ENCODE measurements at regions not wholly inside any gene's neighbourhood (a gene's known extent, or its start where the extent isn't known, plus 50 kb on each side); places are given as distances from the start of the nearest gene placed in this dataset.

GRCh38 chr18:78895207-78896001, 84.2 kb upstream of the SALL3 start:
- Histone ChIP-seq H3K4me1 (ENCODE audit: control insufficient read depth in 3 of 3, insufficient read depth in 3 of 3, low read length in 3 of 3) (no peaks in the 10 kb centered on the region), H3K36me3 (ENCODE audit: control insufficient read depth in 3 of 3, insufficient read depth in 3 of 3, low read length in 3 of 3) (no peaks in the 10 kb centered on the region), H3K9ac (ENCODE audit: low read depth in 1 of 3, low read length in 3 of 3) (no peak overlapping the region), H3K27ac (ENCODE audit: low read depth, low read length) (no peak overlapping the region), H3K27me3 (ENCODE audit: control insufficient read depth in 3 of 3, insufficient read depth in 3 of 3, low read length in 3 of 3) (no peaks in the 10 kb centered on the region), H3K9me3 (ENCODE audit: control insufficient read depth in 3 of 3, low read length in 3 of 3) (peaks cover 2 to 6% (median 5%) of the 10 kb centered on the region in 3 donors), H3K4me3 (ENCODE audit: low read length in 3 of 3) (no peak overlapping the region)

GRCh38 chr18:78896111-78896905, 83.3 kb upstream of the SALL3 start:
- H3K27me3 ChIP-seq (ENCODE audit: control insufficient read depth in 3 of 3, insufficient read depth in 3 of 3, low read length in 3 of 3), result no peaks in the 10 kb centered on the region
- H3K27ac ChIP-seq (ENCODE audit: low read depth, low read length), result no peak overlapping the region
- no peak overlapping the region for H3K4me3 ChIP-seq (ENCODE audit: low read length in 3 of 3)
- H3K9me3 ChIP-seq (ENCODE audit: control insufficient read depth in 3 of 3, low read length in 3 of 3), result peaks cover 0 to 6% (median 5%) of the 10 kb centered on the region in 3 donors
- no peaks in the 10 kb centered on the region for H3K4me1 ChIP-seq (ENCODE audit: control insufficient read depth in 3 of 3, insufficient read depth in 3 of 3, low read length in 3 of 3)
- no peak overlapping the region for H3K9ac ChIP-seq (ENCODE audit: low read depth in 1 of 3, low read length in 3 of 3)
- H3K36me3 ChIP-seq (ENCODE audit: control insufficient read depth in 3 of 3, insufficient read depth in 3 of 3, low read length in 3 of 3), result no peaks in the 10 kb centered on the region

GRCh38 chr18:78898066-78898465, 81.6 kb upstream of the SALL3 start:
- H3K36me3 ChIP-seq (ENCODE audit: control insufficient read depth in 3 of 3, insufficient read depth in 3 of 3, low read length in 3 of 3), result no peaks in the 10 kb centered on the region
- peaks cover 0 to 7% (median 5%) of the 10 kb centered on the region in 3 donors for H3K9me3 ChIP-seq (ENCODE audit: control insufficient read depth in 3 of 3, low read length in 3 of 3)
- H3K4me1 ChIP-seq (ENCODE audit: control insufficient read depth in 3 of 3, insufficient read depth in 3 of 3, low read length in 3 of 3), result no peaks in the 10 kb centered on the region
- no peak overlapping the region for H3K4me3 ChIP-seq (ENCODE audit: low read length in 3 of 3)
- no peak overlapping the region for H3K27ac ChIP-seq (ENCODE audit: low read depth, low read length)
- H3K9ac ChIP-seq (ENCODE audit: low read depth in 1 of 3, low read length in 3 of 3), result no peak overlapping the region
- peaks cover 0 to 8% (median 4%) of the 10 kb centered on the region in 3 donors for H3K27me3 ChIP-seq (ENCODE audit: control insufficient read depth in 3 of 3, insufficient read depth in 3 of 3, low read length in 3 of 3)

- Histone ChIP-seq H3K27ac (ENCODE audit: low read depth, low read length) (no peak overlapping the region), H3K4me1 (ENCODE audit: control insufficient read depth in 3 of 3, insufficient read depth in 3 of 3, low read length in 3 of 3) (no peaks in the 10 kb centered on the region), H3K9ac (ENCODE audit: low read depth in 1 of 3, low read length in 3 of 3) (no peak overlapping the region), H3K36me3 (ENCODE audit: control insufficient read depth in 3 of 3, insufficient read depth in 3 of 3, low read length in 3 of 3) (no peaks in the 10 kb centered on the region), H3K27me3 (ENCODE audit: control insufficient read depth in 3 of 3, insufficient read depth in 3 of 3, low read length in 3 of 3) (peaks cover 0 to 13% (median 5%) of the 10 kb centered on the region in 3 donors), H3K4me3 (ENCODE audit: low read length in 3 of 3) (no peak overlapping the region), H3K9me3 (ENCODE audit: control insufficient read depth in 3 of 3, low read length in 3 of 3) (peaks cover 0 to 7% (median 5%) of the 10 kb centered on the region in 3 donors)
These were observed 81.0 kb upstream of the SALL3 start for GRCh38 chr18:78898635-78899034.

- no peak overlapping the region for H3K9ac ChIP-seq (ENCODE audit: low read depth in 1 of 3, low read length in 3 of 3)
- peaks cover 0 to 19% (median 7%) of the 10 kb centered on the region in 3 donors for H3K27me3 ChIP-seq (ENCODE audit: control insufficient read depth in 3 of 3, insufficient read depth in 3 of 3, low read length in 3 of 3)
- H3K36me3 ChIP-seq (ENCODE audit: control insufficient read depth in 3 of 3, insufficient read depth in 3 of 3, low read length in 3 of 3), result no peaks in the 10 kb centered on the region
- no peak overlapping the region for H3K27ac ChIP-seq (ENCODE audit: low read depth, low read length)
- H3K4me3 ChIP-seq (ENCODE audit: low read length in 3 of 3), result no peak overlapping the region
- peaks cover 0 to 7% (median 5%) of the 10 kb centered on the region in 3 donors for H3K9me3 ChIP-seq (ENCODE audit: control insufficient read depth in 3 of 3, low read length in 3 of 3)
- H3K4me1 ChIP-seq (ENCODE audit: control insufficient read depth in 3 of 3, insufficient read depth in 3 of 3, low read length in 3 of 3), result no peaks in the 10 kb centered on the region
These were observed 80.4 kb upstream of the SALL3 start for GRCh38 chr18:78899241-78899640.

DNA sequence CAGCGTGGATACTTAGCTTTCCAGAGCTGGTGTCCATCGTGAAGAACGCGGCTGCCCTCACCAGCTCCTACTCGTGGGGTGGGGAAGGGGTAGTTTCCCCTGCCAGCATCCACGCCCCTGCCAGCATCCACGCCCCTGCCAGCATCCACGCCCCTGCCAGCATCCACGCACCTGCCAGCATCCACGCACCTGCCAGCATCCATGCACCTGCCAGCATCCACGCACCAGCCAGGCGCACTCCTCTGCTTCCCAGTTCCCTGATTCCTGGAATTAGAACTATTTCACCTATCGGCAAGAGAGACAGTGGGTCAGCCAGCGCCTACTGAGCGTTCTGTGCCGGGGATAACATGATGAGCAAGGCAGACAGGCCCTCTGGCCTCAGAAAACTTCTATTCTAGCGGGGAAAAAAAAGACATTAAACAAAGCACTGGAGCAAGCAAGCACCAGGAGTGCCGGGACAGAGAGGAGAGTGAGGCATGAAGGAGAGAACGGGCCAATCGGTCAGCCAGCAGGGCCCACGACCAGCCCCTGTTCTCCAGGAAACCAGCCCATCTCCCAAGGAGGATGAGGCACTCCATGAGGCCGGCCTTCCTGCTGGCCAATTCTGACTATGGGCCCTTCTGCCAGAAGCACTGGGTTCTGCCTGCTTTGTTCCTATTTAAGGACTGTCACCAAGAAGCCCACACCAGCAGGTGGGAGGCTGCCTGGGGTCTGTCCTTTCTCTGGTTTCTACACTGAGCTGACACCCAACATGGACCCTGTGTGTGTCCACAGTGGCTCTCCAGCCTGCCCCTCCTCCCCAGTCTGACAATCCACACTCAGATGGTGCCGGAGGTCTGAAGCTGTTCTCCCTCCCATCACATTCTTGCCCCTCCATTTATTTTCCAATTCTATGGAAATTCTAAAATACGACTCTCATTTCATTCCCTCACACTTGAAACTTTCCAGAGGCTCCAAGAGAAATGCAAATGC, 78.4 kb upstream of the SALL3 start:
- H3K27ac ChIP-seq (ENCODE audit: low read depth, low read length), result no peak overlapping the region
- no peak overlapping the region for H3K4me3 ChIP-seq (ENCODE audit: low read length in 3 of 3)
- peaks cover 0 to 7% (median 5%) of the 10 kb centered on the region in 3 donors for H3K9me3 ChIP-seq (ENCODE audit: control insufficient read depth in 3 of 3, low read length in 3 of 3)
- H3K9ac ChIP-seq (ENCODE audit: low read depth in 1 of 3, low read length in 3 of 3), result no peak overlapping the region
- H3K36me3 ChIP-seq (ENCODE audit: control insufficient read depth in 3 of 3, insufficient read depth in 3 of 3, low read length in 3 of 3), result no peaks in the 10 kb centered on the region
- H3K27me3 ChIP-seq (ENCODE audit: control insufficient read depth in 3 of 3, insufficient read depth in 3 of 3, low read length in 3 of 3), result peaks cover 0 to 21% (median 8%) of the 10 kb centered on the region in 3 donors
- H3K4me1 ChIP-seq (ENCODE audit: control insufficient read depth in 3 of 3, insufficient read depth in 3 of 3, low read length in 3 of 3), result no peaks in the 10 kb centered on the region

DNA sequence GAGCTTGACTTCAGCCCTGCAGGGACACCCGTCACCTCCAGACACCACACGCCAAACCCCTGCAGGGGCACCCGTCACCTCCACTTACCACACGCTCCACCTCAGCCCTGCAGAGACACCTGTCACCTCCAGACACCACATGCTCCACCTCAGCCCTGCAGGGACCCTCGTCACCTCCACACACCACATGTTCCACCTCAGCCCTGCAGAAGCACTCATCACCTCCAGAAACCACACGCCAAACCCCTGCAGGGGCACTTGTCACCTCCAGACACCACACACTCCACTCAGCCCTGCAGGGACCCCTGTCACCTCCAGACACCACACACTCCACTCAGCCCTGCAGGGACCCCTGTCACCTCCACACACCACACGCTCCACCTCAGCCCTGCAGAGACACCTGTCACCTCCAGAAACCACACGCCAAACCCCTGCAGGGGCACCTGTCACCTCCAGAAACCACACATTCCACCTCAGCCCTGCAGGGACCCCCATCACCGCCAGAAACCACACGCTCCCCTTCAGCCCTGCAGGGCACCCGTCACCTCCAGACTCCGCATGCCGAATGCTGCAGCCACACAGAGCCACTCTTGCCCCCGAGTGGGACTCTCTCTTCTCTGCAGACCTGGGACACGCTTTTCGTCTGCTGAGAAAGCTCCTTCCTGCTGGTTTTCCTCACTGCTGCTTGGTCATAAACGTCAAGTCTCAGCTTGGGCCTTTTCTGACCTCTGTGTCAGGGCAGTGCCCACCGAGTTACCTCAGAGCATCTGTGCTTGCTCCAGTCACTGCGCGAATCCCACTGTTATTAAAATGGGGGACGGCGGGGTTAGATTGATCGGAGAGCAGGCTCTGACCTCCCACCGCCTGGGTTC, 77.5 kb upstream of the SALL3 start:
- Histone ChIP-seq H3K27me3 (ENCODE audit: control insufficient read depth in 3 of 3, insufficient read depth in 3 of 3, low read length in 3 of 3) (peaks cover 0 to 23% (median 8%) of the 10 kb centered on the region in 3 donors), H3K4me3 (ENCODE audit: low read length in 3 of 3) (no peak overlapping the region), H3K9ac (ENCODE audit: low read depth in 1 of 3, low read length in 3 of 3) (no peak overlapping the region), H3K9me3 (ENCODE audit: control insufficient read depth in 3 of 3, low read length in 3 of 3) (peaks cover 0 to 5% (median 4%) of the 10 kb centered on the region in 3 donors), H3K36me3 (ENCODE audit: control insufficient read depth in 3 of 3, insufficient read depth in 3 of 3, low read length in 3 of 3) (no peaks in the 10 kb centered on the region), H3K27ac (ENCODE audit: low read depth, low read length) (no peak overlapping the region), H3K4me1 (ENCODE audit: control insufficient read depth in 3 of 3, insufficient read depth in 3 of 3, low read length in 3 of 3) (no peaks in the 10 kb centered on the region)

DNA sequence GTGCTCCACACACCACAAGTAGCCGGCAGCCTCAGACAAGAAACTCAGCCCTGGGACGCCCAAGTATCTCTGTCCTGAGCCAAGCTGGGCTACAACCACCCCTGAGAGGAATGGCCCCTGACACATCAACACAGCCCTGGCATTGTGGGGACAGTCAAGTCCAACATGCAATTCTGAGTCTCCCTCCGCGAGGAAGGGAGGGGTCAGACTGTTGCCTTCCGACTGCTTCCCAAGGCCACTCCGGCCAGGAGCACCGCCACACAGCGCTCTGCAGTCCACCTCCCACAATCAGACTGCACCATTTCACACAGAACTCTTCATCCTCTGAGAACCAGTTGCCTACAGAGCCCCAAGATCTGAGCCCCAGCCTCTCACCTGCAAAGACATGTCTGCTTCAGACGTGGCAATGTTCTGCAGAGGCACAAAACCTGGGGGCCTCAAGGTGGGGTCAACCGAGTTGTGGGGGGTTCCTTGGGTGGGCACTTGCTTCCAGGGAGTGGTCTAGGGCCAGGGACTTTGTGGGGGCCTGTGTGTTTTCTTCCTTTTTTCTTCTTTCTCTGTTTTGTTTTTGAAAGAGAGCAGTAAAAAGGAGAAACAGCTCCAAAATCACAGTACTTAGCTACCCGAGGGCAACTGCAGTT, 76.7 kb upstream of the SALL3 start:
- H3K4me1 ChIP-seq (ENCODE audit: control insufficient read depth in 3 of 3, insufficient read depth in 3 of 3, low read length in 3 of 3), result no peaks in the 10 kb centered on the region
- peaks cover 0 to 5% (median 4%) of the 10 kb centered on the region in 3 donors for H3K9me3 ChIP-seq (ENCODE audit: control insufficient read depth in 3 of 3, low read length in 3 of 3)
- H3K27me3 ChIP-seq (ENCODE audit: control insufficient read depth in 3 of 3, insufficient read depth in 3 of 3, low read length in 3 of 3), result peaks cover 0 to 23% (median 8%) of the 10 kb centered on the region in 3 donors
- H3K36me3 ChIP-seq (ENCODE audit: control insufficient read depth in 3 of 3, insufficient read depth in 3 of 3, low read length in 3 of 3), result no peaks in the 10 kb centered on the region
- H3K9ac ChIP-seq (ENCODE audit: low read depth in 1 of 3, low read length in 3 of 3), result no peak overlapping the region
- H3K27ac ChIP-seq (ENCODE audit: low read depth, low read length), result no peak overlapping the region
- H3K4me3 ChIP-seq (ENCODE audit: low read length in 3 of 3), result no peak overlapping the region
